ENCODE measurements at regions not wholly inside any gene's neighbourhood (a gene's known extent, or its start where the extent isn't known, plus 50 kb on each side); places are given as distances from the start of the nearest gene placed in this dataset.

DNA sequence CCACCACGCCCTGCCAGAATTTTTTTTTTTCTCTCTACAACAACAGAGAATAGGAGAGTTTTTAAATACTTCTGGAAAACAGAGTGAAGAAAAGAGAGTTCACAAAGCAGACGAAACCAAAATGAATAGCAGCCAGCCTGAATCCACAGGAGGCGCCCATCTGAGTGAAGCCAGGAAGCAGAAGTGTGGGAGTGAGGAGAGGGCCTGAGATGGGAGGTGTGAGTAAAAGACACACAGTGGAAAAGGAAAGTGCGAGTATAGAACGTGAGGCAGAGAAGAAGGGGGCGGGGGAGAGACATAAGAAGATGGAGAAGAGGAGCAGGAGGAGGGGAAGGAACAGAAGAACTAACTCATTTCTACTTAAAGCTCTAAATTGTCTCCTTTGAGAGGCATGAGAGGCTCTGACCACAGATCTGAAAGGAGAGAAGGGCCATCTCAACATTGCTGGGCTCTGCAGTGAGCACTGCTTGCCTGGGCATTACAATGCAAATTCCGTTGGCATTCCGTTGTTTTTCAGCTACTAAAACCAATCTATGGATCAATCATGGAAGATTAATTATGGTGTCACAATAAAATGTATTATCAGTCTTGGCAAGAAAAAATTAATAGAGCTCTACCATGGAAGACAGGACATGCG is 140.1 kb upstream of the CPSF6 start:
- no peak for TF ChIP-seq CTCF (conservative IDR thresholded peaks at IDR 0.05; ENCODE audit: low read depth, low read length)

GRCh38 chr12:69101505-69101904 is 137.9 kb upstream of the CPSF6 start:
- DNase-seq (ENCODE audit: low read depth) = no peak

More for the DNA sequence above, 140.1 kb upstream of the CPSF6 start:
- no peak overlapping the region for H3K4me3 ChIP-seq (ENCODE audit: low read depth, low read length)
- no peak for DNase-seq (ENCODE audit: low read depth)

DNA sequence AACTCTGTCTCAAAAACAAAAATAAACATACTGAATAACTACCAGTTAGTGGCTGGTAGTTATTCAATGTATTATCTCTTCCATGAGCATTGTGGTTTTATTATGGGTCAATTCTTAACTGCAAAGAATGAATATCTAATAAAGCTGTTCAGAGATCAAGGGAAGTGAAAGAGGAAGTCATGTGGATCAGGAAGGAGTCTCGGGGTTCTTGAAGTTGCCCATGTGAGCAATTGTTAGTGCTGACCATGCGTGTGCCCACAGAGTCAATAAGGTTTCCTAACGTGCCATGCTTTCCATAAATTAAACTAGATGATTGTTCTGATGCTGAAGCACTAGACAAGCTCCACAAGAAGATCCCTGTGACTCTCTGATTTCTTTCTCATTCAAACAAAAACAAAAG is 136.5 kb upstream of the CPSF6 start:
- DNase-seq (ENCODE audit: low read depth) = no peak
- no peak overlapping the region for H3K4me3 ChIP-seq (ENCODE audit: low read depth, low read length)
- TF ChIP-seq CTCF (conservative IDR thresholded peaks at IDR 0.05; ENCODE audit: low read depth, low read length) = no peak

More at GRCh38 chr12:69101505-69101904, 137.9 kb upstream of the CPSF6 start:
- TF ChIP-seq CTCF (conservative IDR thresholded peaks at IDR 0.05; ENCODE audit: low read depth, low read length) = no peak
- no peak overlapping the region for H3K4me3 ChIP-seq (ENCODE audit: low read depth, low read length)

DNA sequence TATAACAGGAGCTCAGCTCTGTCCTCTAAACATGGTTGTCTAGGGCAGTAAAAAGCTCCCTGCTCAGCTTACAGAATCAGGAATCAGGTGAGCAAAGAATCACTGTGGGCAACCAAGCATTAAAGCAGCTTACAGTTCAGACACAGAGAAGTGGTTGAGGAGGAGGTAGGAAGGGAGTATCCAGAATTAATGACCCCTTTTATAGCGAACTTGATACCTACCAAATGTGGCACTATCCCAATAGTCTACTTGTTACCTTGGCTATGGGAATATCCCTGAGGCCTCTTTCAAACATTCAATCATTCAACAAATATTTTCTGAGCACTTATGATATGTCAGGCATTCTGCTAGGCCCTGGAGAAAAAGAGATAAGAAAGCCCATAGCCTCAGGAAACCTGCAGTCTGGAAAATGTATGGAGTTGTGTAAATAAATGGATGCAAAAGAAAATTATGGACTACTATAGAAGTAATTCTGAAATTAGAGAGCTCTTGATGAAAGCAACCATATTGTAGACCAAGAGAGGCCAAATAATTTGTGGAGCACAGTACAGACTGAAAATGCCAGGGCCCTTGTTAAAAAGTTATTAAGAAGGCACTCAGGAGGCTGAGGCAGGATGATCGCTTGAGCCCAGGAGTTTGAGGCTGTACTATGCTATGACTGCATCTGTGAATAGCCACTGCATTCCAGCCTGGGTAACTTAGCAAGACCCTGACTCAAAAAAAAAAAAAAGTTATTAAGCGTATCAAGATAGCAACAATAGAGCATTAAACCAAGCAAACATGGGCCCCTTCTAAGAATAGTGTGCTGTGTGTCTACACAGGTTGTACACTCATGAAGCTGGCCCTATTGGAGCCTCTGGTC is 134.0 kb upstream of the CPSF6 start:
- DNase-seq (ENCODE audit: low read depth) = no peak
- no peak overlapping the region for H3K4me3 ChIP-seq (ENCODE audit: low read depth, low read length)
- TF ChIP-seq CTCF (conservative IDR thresholded peaks at IDR 0.05; ENCODE audit: low read depth, low read length) = no peak

- H3K4me3 ChIP-seq (ENCODE audit: low read depth, low read length) = no peak overlapping the region
- no peak for DNase-seq (ENCODE audit: low read depth)
- no peak for TF ChIP-seq CTCF (conservative IDR thresholded peaks at IDR 0.05; ENCODE audit: low read depth, low read length)
These were observed 132.8 kb upstream of the CPSF6 start for GRCh38 chr12:69106482-69107118.

DNA sequence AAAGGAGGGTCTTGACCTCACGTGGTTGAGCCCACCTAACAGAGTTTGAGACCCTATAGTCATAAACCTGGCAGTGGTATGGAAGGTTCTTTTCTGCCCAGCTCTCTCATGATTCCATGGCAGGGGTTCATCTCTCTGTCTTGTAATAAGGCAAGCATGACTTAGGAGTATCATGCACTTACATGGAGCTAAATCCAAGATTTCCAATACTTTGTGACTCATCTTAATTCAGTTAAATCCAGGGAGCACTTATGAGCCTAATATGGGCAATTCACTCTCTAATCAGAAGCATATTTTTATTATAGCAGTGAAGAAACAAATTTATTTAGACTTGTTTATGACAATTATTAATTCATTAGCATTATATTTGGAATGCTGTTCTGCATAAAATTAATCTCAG is 131.8 kb upstream of the CPSF6 start:
- no peak overlapping the region for H3K4me3 ChIP-seq (ENCODE audit: low read depth, low read length)
- no peak for DNase-seq (ENCODE audit: low read depth)
- no peak for TF ChIP-seq CTCF (conservative IDR thresholded peaks at IDR 0.05; ENCODE audit: low read depth, low read length)
